Upper lobe of left lung (tissue), 4 donors: ENCODE measurements at regions not wholly inside any gene's neighbourhood (a gene's known extent, or its start where the extent isn't known, plus 50 kb on each side); places are given as distances from the start of the nearest gene placed in this dataset.

Source experiments
- CTCF ChIP-seq, 6 experiments: fragments of 450-650 bp in 4 of 6; fragments of 200-600 bp in 2 of 6; sonication (generic) in 2 of 6; IDR thresholded peaks; one replicate each; pipeline ENCODE4 v1.5.1; 2016 to 2019; ENCODE audit warnings: antibody characterized with exemption in 6 of 6
- EP300 ChIP-seq, 4 donors: sonication (generic); formaldehyde crosslinking; IDR thresholded peaks; one replicate each; pipeline ENCODE4 v1.5.1; 2017; ENCODE audit warnings: antibody characterized with exemption in 4 of 4, control low read depth in 2 of 4
- POLR2A ChIP-seq, 4 donors: fragments of 450-650 bp; IDR thresholded peaks; one replicate each; pipeline ENCODE4 v1.5.1; 2016 to 2017; ENCODE audit warnings: antibody characterized with exemption in 4 of 4, mild to moderate bottlenecking in 2 of 4

- TF ChIP-seq CTCF (IDR thresholded peaks at IDR 0.05) (no peak), POLR2A (IDR thresholded peaks at IDR 0.05) (no peak), EP300 (IDR thresholded peaks at IDR 0.05) (no peak)
These were observed 255.1 kb upstream of the SP4 start for GRCh38 chr7:21172800-21173199.
